A673 (cell line): ENCODE measurements at regions not wholly inside any gene's neighbourhood (a gene's known extent, or its start where the extent isn't known, plus 50 kb on each side); places are given as distances from the start of the nearest gene placed in this dataset.

Experiments used
- EZH2 ChIP-seq: fragments of 200-600 bp; sonication (generic); IDR thresholded peaks from 2 replicates; pipeline ENCODE4 v1.6.1; 2017; ENCODE audit warnings: borderline replicate concordance, low read depth, mild to moderate bottlenecking, mixed read lengths, antibody characterized with exemption, low read length; ENCODE audit not compliant: poor library complexity, severe bottlenecking
- TF ChIP-seq, protein P1 (sequence below): fragments of 300-800, 200-600 bp; sonication (generic); conservative IDR thresholded peaks from 2 replicates; pipeline ENCODE4 v1.5.1; 2017; ENCODE audit warnings: low read depth, mild to moderate bottlenecking, antibody characterized with exemption, low read length, moderate library complexity, mixed read lengths

DNA sequence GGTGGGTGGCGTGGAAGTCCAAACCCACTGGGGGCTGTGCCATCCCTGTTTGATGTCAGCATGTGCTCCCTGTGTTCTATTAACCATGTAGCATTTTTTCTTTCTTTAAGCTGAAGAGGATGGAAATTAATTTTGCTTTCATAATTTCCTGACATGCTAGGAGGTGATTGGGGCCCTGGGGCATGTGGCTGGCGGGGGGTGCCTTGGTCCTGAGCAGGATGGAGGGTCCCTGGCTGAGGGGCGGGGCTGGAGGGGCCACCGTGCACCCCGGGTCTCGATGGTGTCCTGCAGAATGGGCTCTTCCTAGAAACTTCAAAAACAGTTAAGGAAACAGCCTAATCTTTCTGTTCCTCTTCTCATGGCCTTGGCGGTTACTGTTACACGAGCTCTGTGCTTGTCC lies 69.3 kb upstream of the IRX4 start:
- TF ChIP-seq, protein P1, sequence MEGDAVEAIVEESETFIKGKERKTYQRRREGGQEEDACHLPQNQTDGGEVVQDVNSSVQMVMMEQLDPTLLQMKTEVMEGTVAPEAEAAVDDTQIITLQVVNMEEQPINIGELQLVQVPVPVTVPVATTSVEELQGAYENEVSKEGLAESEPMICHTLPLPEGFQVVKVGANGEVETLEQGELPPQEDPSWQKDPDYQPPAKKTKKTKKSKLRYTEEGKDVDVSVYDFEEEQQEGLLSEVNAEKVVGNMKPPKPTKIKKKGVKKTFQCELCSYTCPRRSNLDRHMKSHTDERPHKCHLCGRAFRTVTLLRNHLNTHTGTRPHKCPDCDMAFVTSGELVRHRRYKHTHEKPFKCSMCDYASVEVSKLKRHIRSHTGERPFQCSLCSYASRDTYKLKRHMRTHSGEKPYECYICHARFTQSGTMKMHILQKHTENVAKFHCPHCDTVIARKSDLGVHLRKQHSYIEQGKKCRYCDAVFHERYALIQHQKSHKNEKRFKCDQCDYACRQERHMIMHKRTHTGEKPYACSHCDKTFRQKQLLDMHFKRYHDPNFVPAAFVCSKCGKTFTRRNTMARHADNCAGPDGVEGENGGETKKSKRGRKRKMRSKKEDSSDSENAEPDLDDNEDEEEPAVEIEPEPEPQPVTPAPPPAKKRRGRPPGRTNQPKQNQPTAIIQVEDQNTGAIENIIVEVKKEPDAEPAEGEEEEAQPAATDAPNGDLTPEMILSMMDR: no peak
- TF ChIP-seq EZH2: no peak
